Endodermal cell (in vitro differentiated cells): ENCODE measurements at regions not wholly inside any gene's neighbourhood (a gene's known extent, or its start where the extent isn't known, plus 50 kb on each side); places are given as distances from the start of the nearest gene placed in this dataset.

ENCODE experiments used
- DNase-seq: peaks from one replicate; pipeline ENCODE4 v3.0.0-alpha.2; 2017
- H3K27ac ChIP-seq: 2 replicates; pipeline ENCODE4 v1.5.1; 2013; ENCODE audit warnings: mild to moderate bottlenecking, low read depth, low read length, moderate library complexity
- H3K27me3 ChIP-seq: 2 replicates; pipeline ENCODE4 v1.6.1; 2013; ENCODE audit warnings: mild to moderate bottlenecking, low read length, moderate library complexity; ENCODE audit not compliant: insufficient read depth, control insufficient read depth, poor library complexity, severe bottlenecking
- H3K36me3 ChIP-seq: 2 replicates; pipeline ENCODE4 v1.7.0; 2013; ENCODE audit warnings: mild to moderate bottlenecking, low read length, moderate library complexity; ENCODE audit not compliant: control insufficient read depth, insufficient read depth
- H3K4me1 ChIP-seq: one replicate; pipeline ENCODE4 v1.7.0; 2013; ENCODE audit warnings: low read length; ENCODE audit not compliant: control insufficient read depth, insufficient read depth
- H3K4me3 ChIP-seq: 2 replicates; pipeline ENCODE4 v1.5.1; 2013; ENCODE audit warnings: mild to moderate bottlenecking, low read length, moderate library complexity
- H3K9ac ChIP-seq: 2 replicates; pipeline ENCODE4 v1.6.1; 2013; ENCODE audit warnings: mild to moderate bottlenecking, low read length, moderate library complexity; ENCODE audit not compliant: poor library complexity, severe bottlenecking; ENCODE audit errors: extremely low read depth
- H3K9me3 ChIP-seq: 2 replicates; pipeline ENCODE4 v1.6.1; 2013; ENCODE audit warnings: mild to moderate bottlenecking, low read length, moderate library complexity; ENCODE audit not compliant: control insufficient read depth
- H3K27ac Mint-ChIP-seq: 2 replicates; pipeline ENCODE4 v1.8.0; 2020; ENCODE audit warnings: mixed read lengths
- H3K27me3 Mint-ChIP-seq: 2 replicates; pipeline ENCODE4 v1.8.0; 2021; ENCODE audit warnings: mild to moderate bottlenecking, mixed read lengths; ENCODE audit not compliant: insufficient read depth
- H3K36me3 Mint-ChIP-seq: 2 replicates; pipeline ENCODE4 v1.8.0; 2020; ENCODE audit warnings: low read depth, mixed read lengths
- H3K4me1 Mint-ChIP-seq: 2 replicates; pipeline ENCODE4 v1.8.0; 2020; ENCODE audit warnings: mixed read lengths
- H3K4me3 Mint-ChIP-seq: 2 replicates; pipeline ENCODE4 v1.8.0; 2020; ENCODE audit warnings: mild to moderate bottlenecking, moderate library complexity, mixed read lengths
- H3K9me3 Mint-ChIP-seq: 2 replicates; pipeline ENCODE4 v1.8.0; 2020; ENCODE audit warnings: mild to moderate bottlenecking, mixed read lengths
- WGBS, 2 experiments: methylation state at CpG; one replicate each; pipeline versions ENCODE4 v1.1.5 to v1.1.7; 2013; ENCODE audit warnings: missing lambda C conversion rate in 2 of 2, mixed read lengths in 1 of 2; ENCODE audit not compliant: insufficient coverage in 1 of 2, insufficient read length in 1 of 2; 5-methylcytosine and 5-hydroxymethylcytosine counted together
- TF ChIP-seq, protein P1 (sequence below): fragments of 200-600 bp; sonication (generic); conservative IDR thresholded peaks from 2 replicates; pipeline ENCODE4 v1.5.0; 2021; ENCODE audit warnings: antibody characterized with exemption, mild to moderate bottlenecking

DNA sequence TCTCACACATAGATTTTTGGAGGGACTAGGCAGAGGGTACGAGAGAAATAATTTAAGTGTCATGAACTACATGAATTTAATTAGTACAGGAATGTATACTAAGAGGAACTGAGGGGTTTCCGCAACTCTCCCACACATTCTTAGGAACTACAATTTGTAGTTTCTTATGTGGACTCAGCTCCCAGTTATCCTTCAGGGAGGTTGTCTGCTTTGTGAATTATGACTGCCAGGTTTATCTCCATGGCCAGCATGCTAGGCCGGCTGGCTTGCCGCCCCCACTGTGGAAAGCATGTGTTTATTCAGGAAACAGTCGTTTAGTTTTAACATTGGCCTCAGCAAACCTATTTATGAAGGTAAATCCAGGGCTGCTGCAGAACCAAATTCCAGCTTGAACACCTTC lies 415.0 kb downstream of the KCTD16 start:
- Mint-ChIP-seq H3K36me3 (no peaks in the 10 kb centered on the region), H3K27ac (no peak overlapping the region), H3K27me3 (no peaks in the 10 kb centered on the region), H3K4me3 (no peak overlapping the region), H3K9me3 (no peaks in the 10 kb centered on the region), H3K4me1 (peaks cover 13% of the 10 kb centered on the region)
- Histone ChIP-seq H3K36me3 (no peaks in the 10 kb centered on the region), H3K4me3 (no peak overlapping the region), H3K9me3 (no peaks in the 10 kb centered on the region), H3K4me1 (no peaks in the 10 kb centered on the region), H3K9ac (no peak overlapping the region), H3K27ac (no peak overlapping the region), H3K27me3 (no peaks in the 10 kb centered on the region)
- no peak for DNase-seq
- 94 to 95% methylated on average over 5 of the region's 5 CpGs for WGBS, 2 experiments
- TF ChIP-seq, protein P1, sequence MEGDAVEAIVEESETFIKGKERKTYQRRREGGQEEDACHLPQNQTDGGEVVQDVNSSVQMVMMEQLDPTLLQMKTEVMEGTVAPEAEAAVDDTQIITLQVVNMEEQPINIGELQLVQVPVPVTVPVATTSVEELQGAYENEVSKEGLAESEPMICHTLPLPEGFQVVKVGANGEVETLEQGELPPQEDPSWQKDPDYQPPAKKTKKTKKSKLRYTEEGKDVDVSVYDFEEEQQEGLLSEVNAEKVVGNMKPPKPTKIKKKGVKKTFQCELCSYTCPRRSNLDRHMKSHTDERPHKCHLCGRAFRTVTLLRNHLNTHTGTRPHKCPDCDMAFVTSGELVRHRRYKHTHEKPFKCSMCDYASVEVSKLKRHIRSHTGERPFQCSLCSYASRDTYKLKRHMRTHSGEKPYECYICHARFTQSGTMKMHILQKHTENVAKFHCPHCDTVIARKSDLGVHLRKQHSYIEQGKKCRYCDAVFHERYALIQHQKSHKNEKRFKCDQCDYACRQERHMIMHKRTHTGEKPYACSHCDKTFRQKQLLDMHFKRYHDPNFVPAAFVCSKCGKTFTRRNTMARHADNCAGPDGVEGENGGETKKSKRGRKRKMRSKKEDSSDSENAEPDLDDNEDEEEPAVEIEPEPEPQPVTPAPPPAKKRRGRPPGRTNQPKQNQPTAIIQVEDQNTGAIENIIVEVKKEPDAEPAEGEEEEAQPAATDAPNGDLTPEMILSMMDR: no peak

DNA sequence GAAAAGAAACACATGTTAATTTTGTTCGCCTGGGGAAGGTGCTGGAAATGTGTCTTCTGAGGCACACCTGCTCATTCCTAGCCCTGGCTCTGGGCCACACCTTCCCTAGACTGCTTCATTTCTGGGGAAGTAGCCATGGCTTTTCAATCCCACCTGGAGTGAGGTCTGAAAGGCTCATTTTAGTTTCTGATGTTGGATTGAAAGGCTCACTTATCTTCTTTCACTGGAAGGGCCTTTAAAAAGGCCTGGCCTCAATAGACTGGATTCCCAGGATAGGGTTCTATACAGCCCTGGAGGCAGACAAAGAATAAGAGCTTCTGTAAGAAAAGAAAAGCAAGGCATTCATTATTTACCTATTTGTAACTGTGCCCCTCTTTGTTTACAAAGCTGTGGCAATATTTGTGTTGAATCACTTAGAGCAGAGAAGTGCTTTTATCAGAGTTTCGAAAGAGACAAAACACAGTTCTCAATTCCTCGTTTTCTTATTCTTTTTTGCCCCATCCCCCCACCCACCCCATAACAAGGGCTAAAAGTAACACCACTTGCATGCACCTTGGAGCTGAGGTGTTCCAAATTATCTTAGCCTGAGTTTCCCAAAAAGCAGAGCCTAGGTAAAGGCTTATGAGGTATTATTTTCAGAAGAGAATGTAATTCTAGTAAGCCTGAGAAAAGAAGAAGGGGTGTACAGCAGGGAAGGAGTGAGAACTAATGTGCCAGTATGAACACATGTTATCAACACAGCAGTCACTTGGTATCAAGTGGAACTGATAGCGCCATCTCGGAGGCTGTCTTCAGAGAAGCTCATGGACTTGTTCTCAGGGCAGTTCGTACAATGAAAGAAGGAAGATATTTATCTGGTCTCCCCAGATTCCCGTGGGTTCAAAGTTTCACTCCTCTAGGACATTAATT lies 413.1 kb downstream of the KCTD16 start:
- 86 to 94% methylated on average over 5 to 7 of the region's 7 CpGs for WGBS, 2 experiments
- TF ChIP-seq, protein P1: no peak

DNA sequence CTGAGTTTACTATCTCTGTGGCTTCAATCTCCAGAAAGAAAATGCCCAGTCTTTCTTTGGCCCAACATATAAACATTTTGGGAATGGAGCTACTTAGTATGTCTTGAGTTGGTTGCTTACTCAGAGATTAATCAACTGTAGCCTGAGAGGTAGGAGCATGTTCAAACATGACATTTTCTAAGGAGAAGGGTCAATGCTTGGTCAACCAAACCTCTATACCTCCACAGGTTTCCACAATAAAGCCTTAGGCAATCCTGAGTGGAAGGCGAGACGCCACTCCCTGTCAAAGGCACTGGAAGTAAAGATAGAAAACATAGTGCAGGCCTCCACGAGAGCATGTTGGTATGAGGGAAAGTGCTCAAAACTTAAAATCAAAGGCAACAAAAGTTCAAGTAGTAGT lies 411.4 kb downstream of the KCTD16 start:
- Mint-ChIP-seq H3K27me3 (no peaks in the 10 kb centered on the region), H3K27ac (no peak overlapping the region), H3K9me3 (no peaks in the 10 kb centered on the region), H3K4me3 (no peak overlapping the region), H3K36me3 (no peaks in the 10 kb centered on the region), H3K4me1 (peaks cover 13% of the 10 kb centered on the region)
- TF ChIP-seq, protein P1: no peak
- Histone ChIP-seq H3K9me3 (no peaks in the 10 kb centered on the region), H3K36me3 (no peaks in the 10 kb centered on the region), H3K4me1 (no peaks in the 10 kb centered on the region), H3K4me3 (no peak overlapping the region), H3K9ac (no peak overlapping the region), H3K27ac (no peak overlapping the region), H3K27me3 (no peaks in the 10 kb centered on the region)
- DNase-seq: no peak
- WGBS, 2 experiments: 94% methylated on average over 3 of the region's 3 CpGs; no CpG with 5 or more reads in 1 of the 2 experiments

More for the DNA sequence above, 413.1 kb downstream of the KCTD16 start:
- no peaks in the 10 kb centered on the region for H3K27me3 Mint-ChIP-seq
- H3K4me1 Mint-ChIP-seq: peaks cover 13% of the 10 kb centered on the region
- H3K27me3 ChIP-seq: no peaks in the 10 kb centered on the region
- no peaks in the 10 kb centered on the region for H3K4me1 ChIP-seq
- H3K27ac ChIP-seq: no peak overlapping the region
- H3K9ac ChIP-seq: no peak overlapping the region
- no peaks in the 10 kb centered on the region for H3K9me3 ChIP-seq
- no peak overlapping the region for H3K4me3 Mint-ChIP-seq
- no peaks in the 10 kb centered on the region for H3K36me3 ChIP-seq
- DNase-seq: no peak
- H3K36me3 Mint-ChIP-seq: no peaks in the 10 kb centered on the region
- no peak overlapping the region for H3K4me3 ChIP-seq
- no peak overlapping the region for H3K27ac Mint-ChIP-seq
- H3K9me3 Mint-ChIP-seq: no peaks in the 10 kb centered on the region
